ENCODE measurements at regions not wholly inside any gene's neighbourhood (a gene's known extent, or its start where the extent isn't known, plus 50 kb on each side); places are given as distances from the start of the nearest gene placed in this dataset.
"Not testable (repeated sequence)": the region's sequence is repeated elsewhere in the genome, so short reads cannot be mapped to it uniquely, and the experiment has no call there.

DNA sequence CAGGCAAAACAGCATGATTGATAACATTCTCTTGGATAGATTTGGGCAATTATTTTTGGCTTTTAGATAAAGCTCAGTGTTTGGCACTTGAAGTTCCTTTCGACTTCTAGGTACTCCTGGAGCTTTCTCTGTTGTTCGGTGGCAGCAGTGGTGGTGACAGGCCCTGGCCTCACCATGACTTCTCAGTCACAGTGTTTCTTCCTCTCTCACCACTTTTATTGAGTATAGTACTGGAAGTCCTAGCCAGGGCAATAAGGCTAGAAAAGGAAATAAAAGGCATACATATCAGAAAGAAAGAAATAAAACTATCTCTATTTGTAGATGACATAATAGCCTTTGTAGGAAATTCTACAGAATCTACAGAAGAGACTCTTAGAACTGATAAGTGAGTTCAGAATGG is 101.2 kb upstream of the SIRPG start:
- H3K4me3 Mint-ChIP-seq, result no peak overlapping the region
- intact Hi-C loops (cut with micrococcal nuclease), result no loop called here
- H3K36me3 Mint-ChIP-seq (ENCODE audit: low read depth), result no peaks in the 10 kb centered on the region
- H3K4me1 Mint-ChIP-seq (ENCODE audit: low read depth), result peaks cover 20% of the 10 kb centered on the region
- H3K9me3 Mint-ChIP-seq, result no peaks in the 10 kb centered on the region
- no peak overlapping the region for H3K27ac Mint-ChIP-seq
- H3K27me3 Mint-ChIP-seq, result no peaks in the 10 kb centered on the region

- Mint-ChIP-seq H3K9me3 (no peaks in the 10 kb centered on the region), H3K27ac (peak overlapping the region; percentile 77), H3K4me1 (ENCODE audit: low read depth) (peaks cover 20% of the 10 kb centered on the region), H3K27me3 (no peaks in the 10 kb centered on the region), H3K36me3 (ENCODE audit: low read depth) (no peaks in the 10 kb centered on the region), H3K4me3 (no peak overlapping the region)
- intact Hi-C loops (cut with micrococcal nuclease), result no loop called here
These were observed 100.3 kb upstream of the SIRPG start for GRCh38 chr20:1757606-1758512.

- peaks cover 7% of the 10 kb centered on the region for H3K9me3 Mint-ChIP-seq
- intact Hi-C loops (cut with micrococcal nuclease), result no loop called here
- H3K27me3 Mint-ChIP-seq, result no peaks in the 10 kb centered on the region
- H3K4me3 Mint-ChIP-seq, result no peak overlapping the region
- H3K27ac Mint-ChIP-seq, result peak overlapping the region; percentile 77
- H3K4me1 Mint-ChIP-seq (ENCODE audit: low read depth), result peaks cover 20% of the 10 kb centered on the region
- H3K36me3 Mint-ChIP-seq (ENCODE audit: low read depth), result no peaks in the 10 kb centered on the region
These were observed 99.5 kb upstream of the SIRPG start for GRCh38 chr20:1757072-1757471.

- peaks cover 16% of the 10 kb centered on the region for H3K9me3 Mint-ChIP-seq
- H3K27me3 Mint-ChIP-seq, result no peaks in the 10 kb centered on the region
- no peak overlapping the region for H3K4me3 Mint-ChIP-seq
- intact Hi-C loops (cut with micrococcal nuclease), result no loop called here
- H3K27ac Mint-ChIP-seq, result no peak overlapping the region
- H3K36me3 Mint-ChIP-seq (ENCODE audit: low read depth), result no peaks in the 10 kb centered on the region
- H3K4me1 Mint-ChIP-seq (ENCODE audit: low read depth), result peaks cover 22% of the 10 kb centered on the region
These were observed 97.2 kb upstream of the SIRPG start for GRCh38 chr20:1754749-1755148.

- intact Hi-C loops (cut with micrococcal nuclease), result no loop called here
- Mint-ChIP-seq H3K4me1 (ENCODE audit: low read depth) (peaks cover 22% of the 10 kb centered on the region), H3K27me3 (no peaks in the 10 kb centered on the region), H3K9me3 (peaks cover 16% of the 10 kb centered on the region), H3K4me3 (no peak overlapping the region), H3K27ac (no peak overlapping the region), H3K36me3 (ENCODE audit: low read depth) (no peaks in the 10 kb centered on the region)
These were observed 96.7 kb upstream of the SIRPG start for GRCh38 chr20:1754306-1754705.

DNA sequence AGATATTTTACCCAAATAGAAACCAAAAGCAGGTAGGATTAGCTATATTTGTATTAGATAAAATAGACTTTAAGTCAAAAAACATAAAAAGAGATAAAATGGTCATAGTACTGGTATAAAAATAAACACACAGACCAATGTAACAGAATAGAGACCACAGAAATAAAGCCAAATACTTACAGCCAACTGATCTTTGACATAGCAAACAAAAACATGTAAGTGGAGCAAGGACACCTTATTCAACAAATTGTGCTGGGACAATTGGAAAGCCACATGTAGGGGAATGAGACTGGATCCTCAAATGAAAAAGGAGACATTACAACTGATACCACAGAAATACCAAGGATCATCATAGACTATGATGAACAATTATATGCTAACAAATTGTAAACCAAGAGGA is 94.5 kb upstream of the SIRPG start:
- Mint-ChIP-seq H3K4me1 (ENCODE audit: low read depth) (peaks cover 12% of the 10 kb centered on the region), H3K36me3 (ENCODE audit: low read depth) (no peaks in the 10 kb centered on the region), H3K27me3 (no peaks in the 10 kb centered on the region), H3K27ac (no peak overlapping the region), H3K4me3 (no peak overlapping the region), H3K9me3 (peaks cover 16% of the 10 kb centered on the region)
- intact Hi-C loops (cut with micrococcal nuclease), result no loop called here

- H3K4me3 Mint-ChIP-seq, result no peak overlapping the region
- no peaks in the 10 kb centered on the region for H3K27me3 Mint-ChIP-seq
- intact Hi-C loops (cut with micrococcal nuclease), result no loop called here
- no peaks in the 10 kb centered on the region for H3K36me3 Mint-ChIP-seq (ENCODE audit: low read depth)
- H3K9me3 Mint-ChIP-seq, result peaks cover 16% of the 10 kb centered on the region
- H3K27ac Mint-ChIP-seq, result no peak overlapping the region
- peaks cover 8% of the 10 kb centered on the region for H3K4me1 Mint-ChIP-seq (ENCODE audit: low read depth)
These were observed 91.2 kb upstream of the SIRPG start for GRCh38 chr20:1748777-1749176.

DNA sequence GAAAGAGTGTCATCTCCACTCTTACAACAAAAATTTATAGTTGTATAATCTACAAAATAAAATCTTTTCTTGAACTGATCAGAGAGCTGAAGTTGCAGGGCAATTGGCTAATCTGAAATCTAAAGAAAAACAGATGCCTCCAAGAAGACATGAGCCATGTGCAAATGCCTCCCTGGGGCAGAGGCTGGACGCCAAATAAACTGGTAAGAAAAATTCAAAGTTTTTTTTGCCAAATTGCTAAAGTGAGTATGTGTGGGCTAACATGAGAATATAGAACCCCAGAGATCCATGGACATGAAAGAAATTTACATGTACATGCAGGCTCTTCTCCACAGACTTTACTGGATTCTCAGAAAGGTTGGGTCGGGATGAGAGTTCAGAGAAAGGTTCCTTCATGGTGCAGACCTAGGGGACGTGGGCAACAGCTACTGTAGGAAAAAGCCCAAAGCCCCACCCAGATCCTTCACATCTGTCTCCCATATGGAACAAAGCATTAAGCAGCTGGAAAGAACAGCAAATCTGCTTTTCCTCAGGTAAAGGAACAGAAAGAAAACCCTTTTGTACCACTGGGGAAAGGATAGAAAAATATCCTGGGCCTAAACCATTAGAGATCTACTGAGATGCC is 90.5 kb upstream of the SIRPG start:
- no peaks in the 10 kb centered on the region for H3K27me3 Mint-ChIP-seq
- no peak overlapping the region for H3K4me3 Mint-ChIP-seq
- H3K27ac Mint-ChIP-seq, result no peak overlapping the region
- H3K4me1 Mint-ChIP-seq (ENCODE audit: low read depth), result peaks cover 8% of the 10 kb centered on the region
- H3K36me3 Mint-ChIP-seq (ENCODE audit: low read depth), result no peaks in the 10 kb centered on the region
- peaks cover 16% of the 10 kb centered on the region for H3K9me3 Mint-ChIP-seq
- intact Hi-C loops (cut with micrococcal nuclease), result no loop called here

DNA sequence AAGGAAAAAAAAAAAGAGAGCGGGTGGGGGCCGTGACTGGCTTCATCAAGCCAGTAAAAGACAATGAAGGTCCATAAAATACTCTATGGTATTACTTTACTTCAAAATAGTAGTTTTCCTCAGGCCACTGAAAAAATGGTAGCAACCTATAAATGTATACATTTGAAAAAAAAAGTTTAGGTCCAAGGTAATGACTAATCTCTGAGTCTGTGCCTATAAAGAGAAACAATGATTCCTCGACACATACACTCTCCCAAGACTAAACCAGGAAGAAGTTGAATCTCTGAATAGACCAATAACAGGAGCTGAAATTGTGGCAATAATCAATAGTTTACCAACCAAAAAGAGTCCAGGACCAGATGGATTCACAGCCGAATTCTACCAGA is 84.5 kb upstream of the SIRPG start:
- H3K9me3 Mint-ChIP-seq; H3K36me3 Mint-ChIP-seq (ENCODE audit: low read depth); intact Hi-C loops (cut with micrococcal nuclease): not testable (repeated sequence)

GRCh38 chr20:1741309-1742048 is 83.9 kb upstream of the SIRPG start:
- Mint-ChIP-seq H3K4me1 (ENCODE audit: low read depth) (peaks cover 18% of the 10 kb centered on the region), H3K9me3 (no peaks in the 10 kb centered on the region), H3K27me3 (no peaks in the 10 kb centered on the region), H3K27ac (peak overlapping the region; percentile 52), H3K36me3 (ENCODE audit: low read depth) (no peaks in the 10 kb centered on the region), H3K4me3 (no peak overlapping the region)
- intact Hi-C loops (cut with micrococcal nuclease), result no loop called here

More for the DNA sequence above, 84.5 kb upstream of the SIRPG start:
- H3K27ac Mint-ChIP-seq, result peak overlapping the region; percentile 52
- not testable (repeated sequence) for H3K27me3 Mint-ChIP-seq, H3K4me3 Mint-ChIP-seq
- H3K4me1 Mint-ChIP-seq (ENCODE audit: low read depth), result peaks cover 18% of the 10 kb centered on the region

GRCh38 chr20:1737134-1737533 is 79.6 kb upstream of the SIRPG start:
- H3K36me3 Mint-ChIP-seq (ENCODE audit: low read depth), result no peaks in the 10 kb centered on the region
- H3K4me3 Mint-ChIP-seq, result no peak overlapping the region
- no peaks in the 10 kb centered on the region for H3K27me3 Mint-ChIP-seq
- no peaks in the 10 kb centered on the region for H3K9me3 Mint-ChIP-seq
- intact Hi-C loops (cut with micrococcal nuclease), result loop anchor here (10.0 kb wide), 2 partner anchors 152 to 202 kb away; no protein-coding TSS in a partner anchor
- no peak overlapping the region for H3K27ac Mint-ChIP-seq
- peaks cover 24% of the 10 kb centered on the region for H3K4me1 Mint-ChIP-seq (ENCODE audit: low read depth)

DNA sequence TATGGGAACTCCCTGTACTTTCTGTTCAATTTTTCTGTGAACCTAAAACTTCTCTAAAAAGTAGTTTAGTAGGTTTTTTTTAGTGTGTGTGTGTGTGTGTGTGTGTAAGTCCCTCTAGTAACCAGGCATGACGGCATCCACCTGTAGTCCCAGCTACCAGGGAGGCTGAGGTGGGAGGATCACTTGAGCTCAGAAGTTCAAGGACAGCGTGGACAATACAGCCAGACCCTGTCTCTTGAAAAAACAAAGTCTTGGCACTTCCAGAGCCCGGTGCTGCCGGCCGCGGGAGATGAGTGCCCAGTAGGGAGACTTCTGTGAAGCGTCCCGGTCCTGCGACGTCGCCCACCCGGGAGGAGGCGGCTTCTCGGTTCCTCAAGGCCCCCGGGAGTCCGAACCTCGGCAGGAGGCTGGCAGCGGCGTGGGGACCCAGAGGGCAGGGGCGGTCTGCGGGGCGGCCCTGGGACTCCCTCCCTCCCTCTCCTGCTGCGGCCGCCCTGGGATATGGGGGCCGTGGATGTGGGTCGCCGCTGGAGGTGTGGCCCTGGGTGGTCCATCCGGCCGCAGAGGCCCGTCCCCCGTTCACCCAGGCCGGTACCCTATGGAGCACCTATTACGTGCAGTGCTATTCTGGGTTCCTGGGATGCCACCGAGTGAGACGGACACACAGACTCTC is 78.0 kb upstream of the SIRPG start:
- H3K27me3 Mint-ChIP-seq, result peaks cover 2% of the 10 kb centered on the region
- no peaks in the 10 kb centered on the region for H3K9me3 Mint-ChIP-seq
- H3K4me1 Mint-ChIP-seq (ENCODE audit: low read depth), result peaks cover 15% of the 10 kb centered on the region
- H3K27ac Mint-ChIP-seq, result peak overlapping the region; percentile 24
- H3K4me3 Mint-ChIP-seq, result no peak overlapping the region
- no peaks in the 10 kb centered on the region for H3K36me3 Mint-ChIP-seq (ENCODE audit: low read depth)
- intact Hi-C loops (cut with micrococcal nuclease), result loop anchor here (10.0 kb wide), 2 partner anchors 151 to 201 kb away; no protein-coding TSS in a partner anchor

- H3K9me3 Mint-ChIP-seq, result no peaks in the 10 kb centered on the region
- H3K36me3 Mint-ChIP-seq (ENCODE audit: low read depth), result no peaks in the 10 kb centered on the region
- no peak overlapping the region for H3K4me3 Mint-ChIP-seq
- peaks cover 15% of the 10 kb centered on the region for H3K4me1 Mint-ChIP-seq (ENCODE audit: low read depth)
- H3K27me3 Mint-ChIP-seq, result peaks cover 2% of the 10 kb centered on the region
- H3K27ac Mint-ChIP-seq, result peak overlapping the region; percentile 24
- intact Hi-C loops (cut with micrococcal nuclease), result loop anchor here (5.0 to 10.0 kb wide), 3 partner anchors 150 to 227 kb away; no protein-coding TSS in a partner anchor
These were observed 76.8 kb upstream of the SIRPG start for GRCh38 chr20:1734269-1734858.
